ENCODE measurements at regions not wholly inside any gene's neighbourhood (a gene's known extent, or its start where the extent isn't known, plus 50 kb on each side); places are given as distances from the start of the nearest gene placed in this dataset.

GRCh38 chr5:5886353-5886752 is 463.9 kb downstream of the ICE1 start:
- TF ChIP-seq ZBTB10 (tag by site-specific recombination; IDR thresholded peaks at IDR 0.05) (no peak), ZBTB21 (tag by site-specific recombination; IDR thresholded peaks at IDR 0.05) (no peak), YY1 (tag by site-specific recombination; IDR thresholded peaks at IDR 0.05) (no peak), CTCF (tag by site-specific recombination; IDR thresholded peaks at IDR 0.05) (no peak)
